Panc1 (cell line): ENCODE measurements at regions not wholly inside any gene's neighbourhood (a gene's known extent, or its start where the extent isn't known, plus 50 kb on each side); places are given as distances from the start of the nearest gene placed in this dataset.

Experiments
- POLR2AphosphoS5 ChIP-seq: IDR thresholded peaks from 2 replicates; pipeline ENCODE4 v1.6.1; 2012; ENCODE audit warnings: mild to moderate bottlenecking, low read depth, low read length, moderate library complexity
- TF ChIP-seq, protein P1 (sequence below): fragments of 450-650 bp; IDR thresholded peaks from 2 replicates; pipeline ENCODE4 v1.5.1; 2017; ENCODE audit warnings: mild to moderate bottlenecking

DNA sequence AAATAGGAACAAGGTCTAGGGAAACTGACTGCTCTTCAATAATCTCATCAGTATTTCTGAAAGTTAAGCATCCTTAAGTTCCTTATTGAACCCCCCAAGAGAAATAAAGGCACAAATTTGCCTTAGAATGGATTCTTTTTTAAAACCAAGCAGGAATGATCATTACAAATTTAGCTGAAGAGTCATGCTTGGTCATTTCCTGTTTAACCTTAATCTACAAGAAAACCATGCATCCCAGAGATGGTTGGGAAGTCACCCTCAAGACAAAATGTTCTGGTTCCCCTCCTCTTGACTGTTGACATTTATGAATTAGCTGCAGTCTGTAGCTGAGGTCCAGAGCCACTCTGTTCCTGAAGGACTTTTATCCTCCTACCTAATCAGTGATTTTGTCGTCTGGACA, 291.8 kb upstream of the G2E3 start:
- TF ChIP-seq, protein P1, sequence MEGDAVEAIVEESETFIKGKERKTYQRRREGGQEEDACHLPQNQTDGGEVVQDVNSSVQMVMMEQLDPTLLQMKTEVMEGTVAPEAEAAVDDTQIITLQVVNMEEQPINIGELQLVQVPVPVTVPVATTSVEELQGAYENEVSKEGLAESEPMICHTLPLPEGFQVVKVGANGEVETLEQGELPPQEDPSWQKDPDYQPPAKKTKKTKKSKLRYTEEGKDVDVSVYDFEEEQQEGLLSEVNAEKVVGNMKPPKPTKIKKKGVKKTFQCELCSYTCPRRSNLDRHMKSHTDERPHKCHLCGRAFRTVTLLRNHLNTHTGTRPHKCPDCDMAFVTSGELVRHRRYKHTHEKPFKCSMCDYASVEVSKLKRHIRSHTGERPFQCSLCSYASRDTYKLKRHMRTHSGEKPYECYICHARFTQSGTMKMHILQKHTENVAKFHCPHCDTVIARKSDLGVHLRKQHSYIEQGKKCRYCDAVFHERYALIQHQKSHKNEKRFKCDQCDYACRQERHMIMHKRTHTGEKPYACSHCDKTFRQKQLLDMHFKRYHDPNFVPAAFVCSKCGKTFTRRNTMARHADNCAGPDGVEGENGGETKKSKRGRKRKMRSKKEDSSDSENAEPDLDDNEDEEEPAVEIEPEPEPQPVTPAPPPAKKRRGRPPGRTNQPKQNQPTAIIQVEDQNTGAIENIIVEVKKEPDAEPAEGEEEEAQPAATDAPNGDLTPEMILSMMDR: no peak
- no peak for TF ChIP-seq POLR2AphosphoS5
